Endodermal cell (in vitro differentiated cells): ENCODE measurements at regions not wholly inside any gene's neighbourhood (a gene's known extent, or its start where the extent isn't known, plus 50 kb on each side); places are given as distances from the start of the nearest gene placed in this dataset.

Source experiments
- DNase-seq: peaks from one replicate; pipeline ENCODE4 v3.0.0-alpha.2; 2017
- H3K27ac ChIP-seq: 2 replicates; pipeline ENCODE4 v1.5.1; 2013; ENCODE audit warnings: mild to moderate bottlenecking, low read depth, low read length, moderate library complexity
- H3K27me3 ChIP-seq: 2 replicates; pipeline ENCODE4 v1.6.1; 2013; ENCODE audit warnings: mild to moderate bottlenecking, low read length, moderate library complexity; ENCODE audit not compliant: insufficient read depth, control insufficient read depth, poor library complexity, severe bottlenecking
- H3K36me3 ChIP-seq: 2 replicates; pipeline ENCODE4 v1.7.0; 2013; ENCODE audit warnings: mild to moderate bottlenecking, low read length, moderate library complexity; ENCODE audit not compliant: control insufficient read depth, insufficient read depth
- H3K4me1 ChIP-seq: one replicate; pipeline ENCODE4 v1.7.0; 2013; ENCODE audit warnings: low read length; ENCODE audit not compliant: control insufficient read depth, insufficient read depth
- H3K4me3 ChIP-seq: 2 replicates; pipeline ENCODE4 v1.5.1; 2013; ENCODE audit warnings: mild to moderate bottlenecking, low read length, moderate library complexity
- H3K9ac ChIP-seq: 2 replicates; pipeline ENCODE4 v1.6.1; 2013; ENCODE audit warnings: mild to moderate bottlenecking, low read length, moderate library complexity; ENCODE audit not compliant: poor library complexity, severe bottlenecking; ENCODE audit errors: extremely low read depth
- H3K9me3 ChIP-seq: 2 replicates; pipeline ENCODE4 v1.6.1; 2013; ENCODE audit warnings: mild to moderate bottlenecking, low read length, moderate library complexity; ENCODE audit not compliant: control insufficient read depth
- H3K27ac Mint-ChIP-seq: 2 replicates; pipeline ENCODE4 v1.8.0; 2020; ENCODE audit warnings: mixed read lengths
- H3K27me3 Mint-ChIP-seq: 2 replicates; pipeline ENCODE4 v1.8.0; 2021; ENCODE audit warnings: mild to moderate bottlenecking, mixed read lengths; ENCODE audit not compliant: insufficient read depth
- H3K36me3 Mint-ChIP-seq: 2 replicates; pipeline ENCODE4 v1.8.0; 2020; ENCODE audit warnings: low read depth, mixed read lengths
- H3K4me1 Mint-ChIP-seq: 2 replicates; pipeline ENCODE4 v1.8.0; 2020; ENCODE audit warnings: mixed read lengths
- H3K4me3 Mint-ChIP-seq: 2 replicates; pipeline ENCODE4 v1.8.0; 2020; ENCODE audit warnings: mild to moderate bottlenecking, moderate library complexity, mixed read lengths
- H3K9me3 Mint-ChIP-seq: 2 replicates; pipeline ENCODE4 v1.8.0; 2020; ENCODE audit warnings: mild to moderate bottlenecking, mixed read lengths
- WGBS, 2 experiments: methylation state at CpG; one replicate each; pipeline versions ENCODE4 v1.1.5 to v1.1.7; 2013; ENCODE audit warnings: missing lambda C conversion rate in 2 of 2, mixed read lengths in 1 of 2; ENCODE audit not compliant: insufficient coverage in 1 of 2, insufficient read length in 1 of 2; 5-methylcytosine and 5-hydroxymethylcytosine counted together
- TF ChIP-seq, protein P1 (sequence below): fragments of 200-600 bp; sonication (generic); conservative IDR thresholded peaks from 2 replicates; pipeline ENCODE4 v1.5.0; 2021; ENCODE audit warnings: antibody characterized with exemption, mild to moderate bottlenecking

DNA sequence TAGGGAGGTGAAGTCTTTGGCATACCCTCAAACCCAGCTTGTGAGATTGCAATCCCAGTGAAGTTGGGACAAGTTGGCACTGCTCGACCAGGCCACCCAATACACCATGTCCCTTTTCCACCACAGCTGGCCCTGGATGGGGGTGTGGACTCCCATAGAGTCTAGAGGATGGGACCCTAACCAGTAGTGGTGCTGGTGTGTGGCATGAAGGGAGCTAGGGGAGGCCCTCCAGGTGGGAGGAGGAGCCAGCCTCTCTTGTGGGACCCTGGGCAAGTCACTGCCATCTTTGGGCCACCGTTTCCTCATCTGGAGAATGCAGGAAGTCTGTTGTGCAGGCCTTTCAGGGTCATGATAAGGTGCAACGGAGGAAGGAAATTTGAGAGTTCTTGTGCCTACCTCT, 1854.9 kb downstream of the TP53TG3F start:
- Histone ChIP-seq H3K9ac (no peak overlapping the region), H3K9me3 (peaks cover 79% of the 10 kb centered on the region), H3K27ac (no peak overlapping the region), H3K27me3 (no peaks in the 10 kb centered on the region), H3K4me1 (no peaks in the 10 kb centered on the region), H3K4me3 (no peak overlapping the region), H3K36me3 (no peaks in the 10 kb centered on the region)
- Mint-ChIP-seq H3K4me3 (no peak overlapping the region), H3K9me3 (peaks cover 96% of the 10 kb centered on the region), H3K4me1 (no peaks in the 10 kb centered on the region), H3K27ac (no peak overlapping the region), H3K27me3 (no peaks in the 10 kb centered on the region), H3K36me3 (no peaks in the 10 kb centered on the region)
- WGBS, 2 experiments: 58 to 67% methylated on average over 1 to 3 of the region's 3 CpGs
- TF ChIP-seq, protein P1, sequence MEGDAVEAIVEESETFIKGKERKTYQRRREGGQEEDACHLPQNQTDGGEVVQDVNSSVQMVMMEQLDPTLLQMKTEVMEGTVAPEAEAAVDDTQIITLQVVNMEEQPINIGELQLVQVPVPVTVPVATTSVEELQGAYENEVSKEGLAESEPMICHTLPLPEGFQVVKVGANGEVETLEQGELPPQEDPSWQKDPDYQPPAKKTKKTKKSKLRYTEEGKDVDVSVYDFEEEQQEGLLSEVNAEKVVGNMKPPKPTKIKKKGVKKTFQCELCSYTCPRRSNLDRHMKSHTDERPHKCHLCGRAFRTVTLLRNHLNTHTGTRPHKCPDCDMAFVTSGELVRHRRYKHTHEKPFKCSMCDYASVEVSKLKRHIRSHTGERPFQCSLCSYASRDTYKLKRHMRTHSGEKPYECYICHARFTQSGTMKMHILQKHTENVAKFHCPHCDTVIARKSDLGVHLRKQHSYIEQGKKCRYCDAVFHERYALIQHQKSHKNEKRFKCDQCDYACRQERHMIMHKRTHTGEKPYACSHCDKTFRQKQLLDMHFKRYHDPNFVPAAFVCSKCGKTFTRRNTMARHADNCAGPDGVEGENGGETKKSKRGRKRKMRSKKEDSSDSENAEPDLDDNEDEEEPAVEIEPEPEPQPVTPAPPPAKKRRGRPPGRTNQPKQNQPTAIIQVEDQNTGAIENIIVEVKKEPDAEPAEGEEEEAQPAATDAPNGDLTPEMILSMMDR: no peak
- no peak for DNase-seq

DNA sequence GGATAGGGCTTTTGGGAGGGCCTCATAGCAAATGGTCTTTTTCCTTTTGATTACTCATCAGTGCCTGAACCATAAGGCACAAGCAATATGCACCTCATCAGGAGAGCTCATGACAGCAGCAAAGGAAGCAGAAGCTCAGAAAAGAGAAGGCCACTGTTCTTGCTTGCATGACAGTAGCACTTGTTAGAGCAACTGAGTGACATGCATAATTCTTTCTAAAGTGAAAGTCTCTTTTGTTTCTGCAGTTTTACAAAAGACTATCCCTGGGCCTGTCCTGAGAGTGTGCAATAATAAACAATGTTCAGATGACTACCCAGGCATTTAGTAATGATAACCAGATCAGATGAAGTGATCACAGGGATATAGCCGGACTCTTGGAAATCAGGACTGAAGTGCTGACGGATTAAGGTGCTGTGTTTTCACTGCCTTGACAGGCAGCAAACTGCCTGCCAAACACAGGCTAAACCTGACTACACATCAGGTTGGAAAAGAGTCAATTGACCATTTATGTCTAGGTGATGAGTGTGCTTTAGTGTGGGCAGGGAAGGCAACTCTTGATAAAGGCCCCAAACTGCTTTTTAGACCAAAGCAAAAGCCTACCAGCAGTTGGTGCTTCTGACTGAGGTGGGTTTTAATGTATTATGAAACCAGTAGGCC, 1860.3 kb downstream of the TP53TG3F start:
- Histone ChIP-seq H3K9ac (no peak overlapping the region), H3K4me3 (no peak overlapping the region), H3K27me3 (no peaks in the 10 kb centered on the region), H3K9me3 (peaks cover 76% of the 10 kb centered on the region), H3K4me1 (no peaks in the 10 kb centered on the region), H3K36me3 (no peaks in the 10 kb centered on the region), H3K27ac (no peak overlapping the region)
- Mint-ChIP-seq H3K4me1 (no peaks in the 10 kb centered on the region), H3K36me3 (no peaks in the 10 kb centered on the region), H3K27me3 (no peaks in the 10 kb centered on the region), H3K27ac (no peak overlapping the region), H3K4me3 (no peak overlapping the region), H3K9me3 (peaks cover 82% of the 10 kb centered on the region)
- 47 to 78% methylated on average over 2 of the region's 2 CpGs for WGBS, 2 experiments
- no peak for DNase-seq
- TF ChIP-seq, protein P1: no peak

DNA sequence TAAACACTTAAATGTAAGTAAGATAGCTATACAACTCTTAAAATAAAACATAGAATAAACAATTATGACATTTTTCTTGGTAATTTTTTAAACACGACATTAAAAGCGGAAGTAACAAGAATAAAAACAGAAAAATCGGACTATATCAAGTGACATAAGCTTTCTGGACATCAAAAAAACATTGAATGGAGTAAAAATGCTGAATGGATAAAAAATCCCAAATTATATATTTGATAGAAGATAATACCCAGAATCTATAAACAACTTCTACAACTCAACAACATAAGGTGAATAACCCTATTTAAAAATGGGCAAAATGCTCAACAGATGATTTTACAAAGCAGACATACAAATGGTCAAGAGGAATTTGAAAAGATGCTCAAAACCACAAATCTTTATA, 1866.5 kb downstream of the TP53TG3F start:
- Mint-ChIP-seq H3K36me3 (no peaks in the 10 kb centered on the region), H3K27me3 (no peaks in the 10 kb centered on the region), H3K9me3 (peaks cover 84% of the 10 kb centered on the region), H3K4me1 (no peaks in the 10 kb centered on the region), H3K4me3 (no peak overlapping the region), H3K27ac (no peak overlapping the region)
- no peak overlapping the region for H3K27ac ChIP-seq
- H3K36me3 ChIP-seq: no peaks in the 10 kb centered on the region
- DNase-seq: no peak
- H3K4me3 ChIP-seq: no peak overlapping the region
- TF ChIP-seq, protein P1: no peak
- H3K9ac ChIP-seq: no peak overlapping the region
- H3K4me1 ChIP-seq: no peaks in the 10 kb centered on the region
- H3K9me3 ChIP-seq: peaks cover 76% of the 10 kb centered on the region
- WGBS, 2 experiments: 82% methylated on average over 3 of the region's 3 CpGs; no CpG with 5 or more reads in 1 of the 2 experiments
- H3K27me3 ChIP-seq: no peaks in the 10 kb centered on the region
